ENCODE measurements at regions not wholly inside any gene's neighbourhood (a gene's known extent, or its start where the extent isn't known, plus 50 kb on each side); places are given as distances from the start of the nearest gene placed in this dataset.

DNA sequence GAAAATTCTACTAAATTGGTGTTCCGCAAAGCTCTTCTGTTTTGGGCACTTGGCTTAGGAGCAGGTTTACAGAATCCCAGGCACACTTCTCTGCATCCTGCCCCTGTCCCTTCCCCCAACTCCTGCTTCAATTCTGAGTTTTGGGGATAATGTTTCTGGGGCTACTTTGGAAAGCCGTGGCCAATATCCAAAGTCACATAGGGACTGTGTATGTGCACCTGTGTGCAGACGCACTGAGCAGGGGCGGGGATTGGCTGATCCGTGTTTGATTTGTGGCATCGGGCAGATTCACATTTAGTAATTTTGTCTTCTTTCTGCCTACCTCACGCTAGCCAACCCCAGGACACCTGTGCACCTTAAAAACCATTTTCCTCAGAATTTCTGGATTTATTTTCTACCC, 491.9 kb downstream of the SIPA1L2 start:
- no peaks in the 10 kb centered on the region for H3K36me3 ChIP-seq (ENCODE audit: control insufficient read depth in 2 of 2, extremely low read depth in 1 of 2, insufficient read depth in 2 of 2, low read length in 2 of 2)
- TF ChIP-seq, protein P1, sequence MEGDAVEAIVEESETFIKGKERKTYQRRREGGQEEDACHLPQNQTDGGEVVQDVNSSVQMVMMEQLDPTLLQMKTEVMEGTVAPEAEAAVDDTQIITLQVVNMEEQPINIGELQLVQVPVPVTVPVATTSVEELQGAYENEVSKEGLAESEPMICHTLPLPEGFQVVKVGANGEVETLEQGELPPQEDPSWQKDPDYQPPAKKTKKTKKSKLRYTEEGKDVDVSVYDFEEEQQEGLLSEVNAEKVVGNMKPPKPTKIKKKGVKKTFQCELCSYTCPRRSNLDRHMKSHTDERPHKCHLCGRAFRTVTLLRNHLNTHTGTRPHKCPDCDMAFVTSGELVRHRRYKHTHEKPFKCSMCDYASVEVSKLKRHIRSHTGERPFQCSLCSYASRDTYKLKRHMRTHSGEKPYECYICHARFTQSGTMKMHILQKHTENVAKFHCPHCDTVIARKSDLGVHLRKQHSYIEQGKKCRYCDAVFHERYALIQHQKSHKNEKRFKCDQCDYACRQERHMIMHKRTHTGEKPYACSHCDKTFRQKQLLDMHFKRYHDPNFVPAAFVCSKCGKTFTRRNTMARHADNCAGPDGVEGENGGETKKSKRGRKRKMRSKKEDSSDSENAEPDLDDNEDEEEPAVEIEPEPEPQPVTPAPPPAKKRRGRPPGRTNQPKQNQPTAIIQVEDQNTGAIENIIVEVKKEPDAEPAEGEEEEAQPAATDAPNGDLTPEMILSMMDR (optimal IDR thresholded peaks at IDR 0.05 in 1 of 3, IDR thresholded peaks at IDR 0.05 in 1 of 3, conservative IDR thresholded peaks at IDR 0.05 in 1 of 3; ENCODE audit: extremely low read depth in 1 of 3, insufficient read depth in 2 of 3, low read length in 3 of 3): no peak
- H3K9me1 ChIP-seq (ENCODE audit: control insufficient read depth, extremely low read depth, insufficient read depth, low read length): no peaks in the 10 kb centered on the region
- no peak for DNase-seq (ENCODE audit: low read depth, low spot score)
- no peaks in the 10 kb centered on the region for H3K27me3 ChIP-seq (ENCODE audit: control insufficient read depth, extremely low read depth, insufficient read depth, low read length)
- peaks cover 2% of the 10 kb centered on the region for H3K9me3 ChIP-seq (ENCODE audit: control insufficient read depth, low read depth, low read length)
- H3K4me2 ChIP-seq (ENCODE audit: control insufficient read depth, extremely low read depth, insufficient read depth, low read depth, low read length): no peak overlapping the region
- H3K27ac ChIP-seq (ENCODE audit: control insufficient read depth, insufficient read depth, low read length): no peak overlapping the region
- no peak overlapping the region for H2AFZ ChIP-seq (ENCODE audit: control insufficient read depth, low read length)
- no peak overlapping the region for H3K9ac ChIP-seq (ENCODE audit: control insufficient read depth, extremely low read depth, insufficient read depth, low read length)
- dilution Hi-C loops (cut with MboI; ENCODE audit: extremely low pct_ligation_motif_present, low sequenced_read_pairs): no loop called here
- H4K20me1 ChIP-seq (ENCODE audit: control insufficient read depth, extremely low read depth, insufficient read depth, low read length): no peaks in the 10 kb centered on the region
- H3K4me1 ChIP-seq (ENCODE audit: control insufficient read depth, extremely low read depth, insufficient read depth, low read length): peaks cover 9% of the 10 kb centered on the region
- H3K79me2 ChIP-seq (ENCODE audit: control insufficient read depth, insufficient read depth, low read length): no peaks in the 10 kb centered on the region
- H3K4me3 ChIP-seq (ENCODE audit: control insufficient read depth in 2 of 3, extremely low read depth in 1 of 3, insufficient read depth in 2 of 3, low read depth in 1 of 3, low read length in 3 of 3): no peak overlapping the region
- FAIRE-seq: no peak

GRCh38 chr1:232137066-232137465, 492.9 kb downstream of the SIPA1L2 start:
- H4K20me1 ChIP-seq (ENCODE audit: control insufficient read depth, extremely low read depth, insufficient read depth, low read length): no peaks in the 10 kb centered on the region
- TF ChIP-seq, protein P1 (optimal IDR thresholded peaks at IDR 0.05 in 1 of 3, IDR thresholded peaks at IDR 0.05 in 1 of 3, conservative IDR thresholded peaks at IDR 0.05 in 1 of 3; ENCODE audit: extremely low read depth in 1 of 3, insufficient read depth in 2 of 3, low read length in 3 of 3): no peak
- no peak for TF ChIP-seq EZH2 (IDR thresholded peaks at IDR 0.05; ENCODE audit: low read length)
- FAIRE-seq: no peak
- no peaks in the 10 kb centered on the region for H3K36me3 ChIP-seq (ENCODE audit: control insufficient read depth in 2 of 2, extremely low read depth in 1 of 2, insufficient read depth in 2 of 2, low read length in 2 of 2)
- dilution Hi-C loops (cut with MboI; ENCODE audit: extremely low pct_ligation_motif_present, low sequenced_read_pairs): no loop called here
- no peak overlapping the region for H2AFZ ChIP-seq (ENCODE audit: control insufficient read depth, low read length)
- H3K9me3 ChIP-seq (ENCODE audit: control insufficient read depth, low read depth, low read length): peaks cover 2% of the 10 kb centered on the region
- no peaks in the 10 kb centered on the region for H3K79me2 ChIP-seq (ENCODE audit: control insufficient read depth, insufficient read depth, low read length)
- no peak overlapping the region for H3K27ac ChIP-seq (ENCODE audit: control insufficient read depth, insufficient read depth, low read length)
- no peak for DNase-seq (ENCODE audit: low read depth, low spot score)
- H3K4me3 ChIP-seq (ENCODE audit: control insufficient read depth in 2 of 3, extremely low read depth in 1 of 3, insufficient read depth in 2 of 3, low read depth in 1 of 3, low read length in 3 of 3): no peak overlapping the region
- H3K27me3 ChIP-seq (ENCODE audit: control insufficient read depth, extremely low read depth, insufficient read depth, low read length): no peaks in the 10 kb centered on the region
- H3K9me1 ChIP-seq (ENCODE audit: control insufficient read depth, extremely low read depth, insufficient read depth, low read length): no peaks in the 10 kb centered on the region
- no peak overlapping the region for H3K4me2 ChIP-seq (ENCODE audit: control insufficient read depth, extremely low read depth, insufficient read depth, low read depth, low read length)
- no peaks in the 10 kb centered on the region for H3K4me1 ChIP-seq (ENCODE audit: control insufficient read depth, extremely low read depth, insufficient read depth, low read length)
- H3K9ac ChIP-seq (ENCODE audit: control insufficient read depth, extremely low read depth, insufficient read depth, low read length): no peak overlapping the region

All from keratinocyte (primary cell).